CD14-positive monocyte (primary cell): ENCODE measurements at regions not wholly inside any gene's neighbourhood (a gene's known extent, or its start where the extent isn't known, plus 50 kb on each side); places are given as distances from the start of the nearest gene placed in this dataset.
A peak's percentile ranks its signal among the peaks of the same experiment; 100 is the strongest.

Experiments used
- DNase-seq, 3 donors: peaks; one replicate each; pipeline ENCODE4 v3.0.0-alpha.2; 2011 to 2022
- H2AFZ ChIP-seq: 2 replicates; pipeline ENCODE4 v1.6.0; 2012; ENCODE audit warnings: mild to moderate bottlenecking, low read depth, low read length, inconsistent platforms; ENCODE audit not compliant: insufficient read depth, poor library complexity, severe bottlenecking
- H3K27ac ChIP-seq, 2 donors: 1 replicate in 1 of 2; 2 replicates in 1 of 2; pipeline ENCODE4 v1.5.1; 2012 to 2013; ENCODE audit warnings: low read length in 2 of 2, control low read depth in 1 of 2, inconsistent platforms in 1 of 2, low read depth in 1 of 2, mild to moderate bottlenecking in 1 of 2
- H3K27me3 ChIP-seq, 2 donors: one replicate each; pipeline versions ENCODE4 v1.6.0 to v1.6.1; 2011 to 2013; ENCODE audit warnings: low read length in 2 of 2; ENCODE audit not compliant: control insufficient read depth in 2 of 2, insufficient read depth in 2 of 2
- H3K36me3 ChIP-seq, 2 donors: replicated peaks in 1 of 2; 1 replicate in 1 of 2; 2 replicates in 1 of 2; pipeline versions ENCODE4 v1.5.1 to v1.6.1; 2012 to 2013; ENCODE audit warnings: low read length in 2 of 2, control low read depth in 1 of 2, inconsistent platforms in 1 of 2, mild to moderate bottlenecking in 1 of 2; ENCODE audit not compliant: insufficient read depth in 2 of 2, control insufficient read depth in 1 of 2
- H3K4me1 ChIP-seq, 2 donors: 1 replicate in 1 of 2; 2 replicates in 1 of 2; pipeline versions ENCODE4 v1.5.1 to v1.6.1; 2012 to 2013; ENCODE audit warnings: low read length in 2 of 2, control low read depth in 1 of 2, inconsistent platforms in 1 of 2, mild to moderate bottlenecking in 1 of 2, moderate library complexity in 1 of 2; ENCODE audit not compliant: insufficient read depth in 2 of 2, control insufficient read depth in 1 of 2
- H3K4me2 ChIP-seq: replicated peaks from 2 replicates; pipeline ENCODE3; 2012; ENCODE audit warnings: low read length, moderate library complexity, mild to moderate bottlenecking; ENCODE audit not compliant: poor library complexity, severe bottlenecking; ENCODE audit errors: extremely low read depth
- H3K4me3 ChIP-seq, 3 experiments: fragments of 200-600 bp in 1 of 3; sonication (generic) in 1 of 3; replicated peaks in 1 of 3; 1 replicate in 2 of 3; 2 replicates in 1 of 3; pipeline ENCODE4 v1.5.1; 2011 to 2013; ENCODE audit warnings: low read length in 3 of 3, mild to moderate bottlenecking in 3 of 3, control low read depth in 2 of 3, low read depth in 2 of 3, inconsistent platforms in 1 of 3, moderate library complexity in 1 of 3
- H3K79me2 ChIP-seq: 2 replicates; pipeline ENCODE4 v1.6.0; 2012; ENCODE audit warnings: mild to moderate bottlenecking, control low read depth, inconsistent platforms, low read length, moderate library complexity; ENCODE audit not compliant: insufficient read depth
- H3K9ac ChIP-seq: 2 replicates; pipeline ENCODE4 v1.6.0; 2017; ENCODE audit warnings: low read length, mild to moderate bottlenecking; ENCODE audit not compliant: insufficient read depth, poor library complexity, severe bottlenecking
- H3K9me3 ChIP-seq, 2 donors: replicated peaks in 1 of 2; 1 replicate in 1 of 2; 2 replicates in 1 of 2; pipeline versions ENCODE4 v1.5.1 to v1.6.1; 2012 to 2013; ENCODE audit warnings: low read length in 2 of 2, control low read depth in 1 of 2; ENCODE audit not compliant: control insufficient read depth in 1 of 2, insufficient read depth in 1 of 2
- H4K20me1 ChIP-seq: 2 replicates; pipeline ENCODE4 v1.6.0; 2012; ENCODE audit warnings: mild to moderate bottlenecking, low read length, control low read depth, moderate library complexity; ENCODE audit not compliant: insufficient read depth
- H3K27ac Mint-ChIP-seq, 7 donors: one replicate each; pipeline ENCODE4 v1.8.0; 2020; ENCODE audit warnings: mild to moderate bottlenecking in 7 of 7, mixed read lengths in 7 of 7, moderate library complexity in 6 of 7, inconsistent platforms in 2 of 7
- H3K27me3 Mint-ChIP-seq, 3 donors: one replicate each; pipeline ENCODE4 v1.8.0; 2021 to 2022; ENCODE audit warnings: low read depth in 3 of 3, mild to moderate bottlenecking in 3 of 3, mixed read lengths in 3 of 3, moderate library complexity in 3 of 3, inconsistent platforms in 1 of 3
- H3K36me3 Mint-ChIP-seq, 2 donors: one replicate each; pipeline ENCODE4 v1.8.0; 2020; ENCODE audit warnings: mixed read lengths in 2 of 2, inconsistent platforms in 1 of 2, mild to moderate bottlenecking in 1 of 2
- H3K4me1 Mint-ChIP-seq: one replicate; pipeline ENCODE4 v1.8.0; 2020; ENCODE audit warnings: mild to moderate bottlenecking, mixed read lengths
- H3K4me3 Mint-ChIP-seq, 2 donors: one replicate each; pipeline ENCODE4 v1.8.0; 2020; ENCODE audit warnings: mild to moderate bottlenecking in 2 of 2, mixed read lengths in 2 of 2, moderate library complexity in 1 of 2
- H3K9me3 Mint-ChIP-seq, 7 donors: one replicate each; pipeline ENCODE4 v1.8.0; 2020 to 2022; ENCODE audit warnings: mixed read lengths in 7 of 7, mild to moderate bottlenecking in 6 of 7, moderate library complexity in 6 of 7, inconsistent platforms in 2 of 7
- CTCF ChIP-seq: fragments of 200-600 bp; IDR thresholded peaks from one replicate; pipeline ENCODE4 v1.8.0; 2022; ENCODE audit warnings: antibody characterized with exemption, mild to moderate bottlenecking
- WGBS: methylation state at CpG from one replicate; pipeline ENCODE4 v1.1.5; 2013; ENCODE audit warnings: missing lambda C conversion rate; ENCODE audit not compliant: insufficient coverage; 5-methylcytosine and 5-hydroxymethylcytosine counted together
- intact Hi-C, 2 donors: fragments of 100-400 bp; cut with micrococcal nuclease; formaldehyde crosslinking; loops; one replicate each; pipeline versions ENCODE4 v1.15.0 to v1.15.1; 2023

- peak overlapping the region in 1 of 7 donors; percentile 44 for H3K27ac Mint-ChIP-seq
- TF ChIP-seq CTCF = no peak
- H3K4me3 ChIP-seq = no peak overlapping the region
- H3K27me3 ChIP-seq = no peaks in the 10 kb centered on the region
- H3K27ac ChIP-seq = no peak overlapping the region
- no peaks in the 10 kb centered on the region for H4K20me1 ChIP-seq
- DNase-seq = no peak
- H3K36me3 ChIP-seq = no peaks in the 10 kb centered on the region
- no peak overlapping the region for H3K9ac ChIP-seq
- H3K27me3 Mint-ChIP-seq = peaks cover 0 to 2% (median 0%) of the 10 kb centered on the region in 3 donors
- no peak overlapping the region for H2AFZ ChIP-seq
- no peaks in the 10 kb centered on the region for H3K79me2 ChIP-seq
- peaks cover 4% of the 10 kb centered on the region for H3K4me1 Mint-ChIP-seq
- H3K36me3 Mint-ChIP-seq = no peaks in the 10 kb centered on the region
- H3K4me2 ChIP-seq = no peak overlapping the region
- H3K4me1 ChIP-seq = peaks cover 0 to 3% of the 10 kb centered on the region in 2 donors
- intact Hi-C loops = no loop called here
- H3K4me3 Mint-ChIP-seq = no peak overlapping the region
- H3K9me3 ChIP-seq = no peaks in the 10 kb centered on the region
- H3K9me3 Mint-ChIP-seq = peaks cover 0 to 4% (median 1%) of the 10 kb centered on the region in 7 donors
- WGBS = 100% methylated on average over 1 of the region's 1 CpG
These were observed 161.0 kb upstream of the E2F7 start for GRCh38 chr12:77226368-77226767.

GRCh38 chr12:77225373-77225772 lies 160.0 kb upstream of the E2F7 start:
- Histone ChIP-seq H3K4me3 (no peak overlapping the region), H3K79me2 (no peaks in the 10 kb centered on the region), H3K9me3 (no peaks in the 10 kb centered on the region), H3K9ac (no peak overlapping the region), H3K4me2 (no peak overlapping the region), H2AFZ (no peak overlapping the region), H3K4me1 (no peaks in the 10 kb centered on the region), H4K20me1 (no peaks in the 10 kb centered on the region), H3K27ac (no peak overlapping the region), H3K36me3 (no peaks in the 10 kb centered on the region), H3K27me3 (no peaks in the 10 kb centered on the region)
- H3K27me3 Mint-ChIP-seq = peaks cover 0 to 2% (median 0%) of the 10 kb centered on the region in 3 donors
- H3K4me1 Mint-ChIP-seq = no peaks in the 10 kb centered on the region
- no peak for DNase-seq
- no peak for TF ChIP-seq CTCF
- 90% methylated on average over 2 of the region's 4 CpGs for WGBS
- peaks cover 0 to 4% (median 1%) of the 10 kb centered on the region in 7 donors for H3K9me3 Mint-ChIP-seq
- no peak overlapping the region for H3K4me3 Mint-ChIP-seq
- no peaks in the 10 kb centered on the region for H3K36me3 Mint-ChIP-seq
- intact Hi-C loops = no loop called here
- H3K27ac Mint-ChIP-seq = no peak overlapping the region
